H1 (cell line): ENCODE measurements at regions not wholly inside any gene's neighbourhood (a gene's known extent, or its start where the extent isn't known, plus 50 kb on each side); places are given as distances from the start of the nearest gene placed in this dataset.
A peak's percentile ranks its signal among the peaks of the same experiment; 100 is the strongest.

Source experiments
- CTCF ChIA-PET: fragments of 300-600 bp; sonication (Branson Sonifier 250); formaldehyde crosslinking; loops from one replicate; lab custom pipeline; 2021; ENCODE audit not compliant: partially characterized antibody; lab: Charles Lee
- POLR2A ChIA-PET: fragments of 300-600 bp; sonication (Branson Sonifier 250); formaldehyde crosslinking; loops from one replicate; lab custom pipeline; 2021; ENCODE audit warnings: inconsistent platforms; ENCODE audit not compliant: partially characterized antibody; lab: Charles Lee
- DNase-seq, 2 experiments: peaks; one replicate each; pipeline versions ENCODE4 v3.0.0 to v3.0.0-alpha.2; 2010 to 2022; ENCODE audit warnings: low spot score in 2 of 2, low read depth in 1 of 2, mixed read lengths in 1 of 2
- FAIRE-seq: peaks from 2 replicates; lab custom pipeline; 2011; peaks lifted over from hg19 to GRCh38; lab: Jason Lieb, UNC
- H2AFZ ChIP-seq: 2 replicates; pipeline ENCODE4 v1.8.1; 2012; ENCODE audit warnings: low read length, inconsistent platforms
- H2AK5ac ChIP-seq: 2 replicates; pipeline ENCODE4 v1.6.1; 2013; ENCODE audit warnings: low read depth, low read length
- H2BK120ac ChIP-seq: replicated peaks from 2 replicates; pipeline ENCODE3; 2013; ENCODE audit warnings: low read depth, low read length, inconsistent platforms
- H2BK12ac ChIP-seq: 2 replicates; pipeline ENCODE4 v1.6.1; 2013; ENCODE audit warnings: low read depth, low read length
- H2BK15ac ChIP-seq: 2 replicates; pipeline ENCODE4 v1.6.1; 2013; ENCODE audit warnings: low read length
- H2BK20ac ChIP-seq: 2 replicates; pipeline ENCODE4 v1.6.1; 2013; ENCODE audit warnings: low read length
- H2BK5ac ChIP-seq: 2 replicates; pipeline ENCODE4 v1.6.1; 2013; ENCODE audit warnings: low read depth, low read length
- H3K14ac ChIP-seq: 2 replicates; pipeline ENCODE4 v1.6.1; 2013; ENCODE audit warnings: inconsistent platforms; ENCODE audit not compliant: insufficient read length
- H3K18ac ChIP-seq: 2 replicates; pipeline ENCODE4 v1.6.1; 2013; ENCODE audit warnings: low read length; ENCODE audit errors: extremely low read depth
- H3K23ac ChIP-seq: 2 replicates; pipeline ENCODE4 v1.6.1; 2013; ENCODE audit warnings: inconsistent platforms; ENCODE audit not compliant: insufficient read length
- H3K23me2 ChIP-seq: 2 replicates; pipeline ENCODE4 v1.6.1; 2013; ENCODE audit warnings: low read depth, low read length
- H3K27ac ChIP-seq: 2 replicates; pipeline ENCODE4 v1.6.1; 2011; ENCODE audit warnings: low read depth, low read length, inconsistent platforms
- H3K27me3 ChIP-seq, 4 experiments: replicated peaks in 1 of 4; 1 replicate in 1 of 4; 2 replicates in 3 of 4; pipeline versions ENCODE4 v1.6.1 to v1.8.1; 2011 to 2013; ENCODE audit warnings: low read length in 3 of 4, mild to moderate bottlenecking in 3 of 4, inconsistent platforms in 2 of 4, mixed read lengths in 2 of 4, moderate library complexity in 1 of 4; ENCODE audit not compliant: control insufficient read depth in 3 of 4, insufficient read depth in 3 of 4; ENCODE audit errors: extremely low read depth in 1 of 4
- H3K36me3 ChIP-seq, 4 experiments: 2 replicates each; pipeline versions ENCODE4 v1.6.1 to v1.8.1; 2011 to 2013; ENCODE audit warnings: mild to moderate bottlenecking in 4 of 4, low read length in 3 of 4, moderate library complexity in 2 of 4, control low read depth in 1 of 4, inconsistent platforms in 1 of 4; ENCODE audit not compliant: insufficient read depth in 4 of 4, control insufficient read depth in 2 of 4
- H3K4ac ChIP-seq: replicated peaks from 2 replicates; pipeline ENCODE3; 2013; ENCODE audit warnings: low read length, low read depth, mixed read lengths, inconsistent platforms; ENCODE audit not compliant: insufficient read length
- H3K4me1 ChIP-seq, 4 experiments: replicated peaks in 1 of 4; 1 replicate in 1 of 4; 2 replicates in 3 of 4; pipeline versions ENCODE4 v1.6.1 to v1.8.1; 2011 to 2013; ENCODE audit warnings: low read length in 3 of 4, inconsistent platforms in 2 of 4, mixed read lengths in 1 of 4; ENCODE audit not compliant: insufficient read depth in 4 of 4, control insufficient read depth in 3 of 4
- H3K4me2 ChIP-seq, 2 experiments: 2 replicates each; pipeline versions ENCODE4 v1.6.1 to v1.8.1; 2011 to 2013; ENCODE audit warnings: low read depth in 2 of 2, low read length in 2 of 2, control low read depth in 1 of 2, inconsistent platforms in 1 of 2, mild to moderate bottlenecking in 1 of 2; ENCODE audit not compliant: insufficient read depth in 1 of 2
- H3K4me3 ChIP-seq, 4 experiments: fragments of 200-600, 300-600 bp in 1 of 4; sonication (generic), shearing (Covaris generic), sonication (Bioruptor Twin) in 1 of 4; 2 replicates each; pipeline versions ENCODE4 v1.5.1 to v1.8.1; 2011 to 2016; ENCODE audit warnings: low read length in 4 of 4, low read depth in 3 of 4, control low read depth in 2 of 4, inconsistent platforms in 2 of 4, mild to moderate bottlenecking in 2 of 4, mixed read lengths in 1 of 4, moderate library complexity in 1 of 4; ENCODE audit not compliant: insufficient read depth in 2 of 4; ENCODE audit errors: extremely low read depth in 1 of 4
- H3K56ac ChIP-seq: replicated peaks from 2 replicates; pipeline ENCODE3; 2013; ENCODE audit warnings: low read depth, mild to moderate bottlenecking, mixed read lengths, low read length, inconsistent platforms; ENCODE audit not compliant: insufficient read length
- H3K79me1 ChIP-seq: 2 replicates; pipeline ENCODE4 v1.6.1; 2013; ENCODE audit warnings: low read depth, low read length, control low read depth
- H3K79me2 ChIP-seq, 2 experiments: 2 replicates each; pipeline versions ENCODE4 v1.6.1 to v1.8.1; 2012 to 2013; ENCODE audit warnings: low read length in 2 of 2, mild to moderate bottlenecking in 2 of 2, inconsistent platforms in 1 of 2; ENCODE audit not compliant: insufficient read depth in 2 of 2, control insufficient read depth in 1 of 2
- H3K9ac ChIP-seq, 4 experiments: replicated peaks in 1 of 4; 1 replicate in 1 of 4; 2 replicates in 3 of 4; pipeline versions ENCODE4 v1.6.1 to v1.8.1; 2011 to 2013; ENCODE audit warnings: low read depth in 3 of 4, low read length in 3 of 4, control low read depth in 2 of 4, mild to moderate bottlenecking in 2 of 4, moderate library complexity in 2 of 4, inconsistent platforms in 1 of 4; ENCODE audit errors: extremely low read depth in 1 of 4
- H3K9me3 ChIP-seq, 2 experiments: 2 replicates each; pipeline versions ENCODE4 v1.6.1 to v1.8.1; 2012 to 2013; ENCODE audit warnings: mild to moderate bottlenecking in 2 of 2, moderate library complexity in 2 of 2, control low read depth in 1 of 2, inconsistent platforms in 1 of 2, low read depth in 1 of 2, low read length in 1 of 2, mixed read lengths in 1 of 2; ENCODE audit not compliant: insufficient read depth in 2 of 2
- H4K20me1 ChIP-seq, 2 experiments: replicated peaks in 1 of 2; 2 replicates each; pipeline versions ENCODE3 to v1.8.1; 2011 to 2013; ENCODE audit warnings: inconsistent platforms in 2 of 2, low read length in 2 of 2, mild to moderate bottlenecking in 1 of 2; ENCODE audit not compliant: insufficient read depth in 2 of 2, control insufficient read depth in 1 of 2
- H4K5ac ChIP-seq: 2 replicates; pipeline ENCODE4 v1.6.1; 2013; ENCODE audit warnings: low read length, low read depth, mixed read lengths, inconsistent platforms; ENCODE audit not compliant: insufficient read length
- H4K8ac ChIP-seq: 2 replicates; pipeline ENCODE4 v1.8.0; 2013; ENCODE audit warnings: mild to moderate bottlenecking, moderate library complexity, low read length, inconsistent platforms; ENCODE audit not compliant: insufficient read depth; ENCODE audit errors: extremely low read depth
- H4K91ac ChIP-seq: replicated peaks from 2 replicates; pipeline ENCODE3; 2013; ENCODE audit warnings: low read length, mixed read lengths, inconsistent platforms; ENCODE audit not compliant: insufficient read length
- BACH1 ChIP-seq: IDR thresholded peaks from 2 replicates; pipeline ENCODE4 v1.6.1; 2012; ENCODE audit warnings: low read length, improper control_type of control experiment
- FOSL1 ChIP-seq: IDR thresholded peaks from 2 replicates; pipeline ENCODE4 v1.6.1; 2011; ENCODE audit warnings: mild to moderate bottlenecking, low read depth, low read length, moderate library complexity; ENCODE audit not compliant: insufficient read depth
- GTF2F1 ChIP-seq: IDR thresholded peaks from 2 replicates; pipeline ENCODE4 v1.6.1; 2012; ENCODE audit warnings: low read depth, low read length, improper control_type of control experiment, borderline replicate concordance
- JUND ChIP-seq: IDR thresholded peaks from 2 replicates; pipeline ENCODE4 v1.6.1; 2011; ENCODE audit warnings: mild to moderate bottlenecking, improper control_type of control experiment, low read length
- NRF1 ChIP-seq: IDR thresholded peaks from 2 replicates; pipeline ENCODE4 v1.6.1; 2011; ENCODE audit warnings: mild to moderate bottlenecking, low read depth, low read length, improper control_type of control experiment
- POLR2A ChIP-seq, 2 experiments: IDR thresholded peaks; 1 replicate in 1 of 2; 2 replicates in 1 of 2; pipeline ENCODE4 v1.6.1; 2011; ENCODE audit warnings: low read depth in 2 of 2, low read length in 2 of 2, mild to moderate bottlenecking in 2 of 2; ENCODE audit errors: control extremely low read depth in 1 of 2
- RFX5 ChIP-seq: IDR thresholded peaks from 2 replicates; pipeline ENCODE4 v1.6.1; 2011; ENCODE audit warnings: low read depth, low read length, improper control_type of control experiment, borderline replicate concordance
- RXRA ChIP-seq: IDR thresholded peaks from 2 replicates; pipeline ENCODE4 v1.6.1; 2011; ENCODE audit warnings: low read depth, mild to moderate bottlenecking, low read length, moderate library complexity; ENCODE audit not compliant: insufficient read depth
- SIN3A ChIP-seq, 2 experiments: IDR thresholded peaks in 1 of 2; conservative IDR thresholded peaks in 1 of 2; 2 replicates each; pipeline ENCODE4 v1.6.1; 2011 to 2012; ENCODE audit warnings: low read length in 2 of 2, improper control_type of control experiment in 1 of 2, low read depth in 1 of 2, mild to moderate bottlenecking in 1 of 2
- SP1 ChIP-seq: IDR thresholded peaks from 2 replicates; pipeline ENCODE4 v1.6.1; 2011; ENCODE audit warnings: low read depth, low read length
- TAF1 ChIP-seq: IDR thresholded peaks from 2 replicates; pipeline ENCODE4 v1.6.1; 2011; ENCODE audit warnings: mild to moderate bottlenecking, low read depth, low read length
- WGBS, 2 experiments: shearing (Covaris generic) in 1 of 2; methylation state at CpG; one replicate each; pipeline versions ENCODE4 v1.1.6 to v1.1.7; 2013 to 2015; ENCODE audit warnings: low lambda C conversion rate in 2 of 2, mixed read lengths in 2 of 2, inconsistent platforms in 1 of 2, low coverage in 1 of 2, missing lambda C conversion rate in 1 of 2; ENCODE audit not compliant: insufficient replicate concordance in 2 of 2, insufficient coverage in 1 of 2, insufficient read length in 1 of 2; ENCODE audit errors: extremely low coverage in 1 of 2, missing lambda C conversion rate in 1 of 2; 5-methylcytosine and 5-hydroxymethylcytosine counted together
- TF ChIP-seq, protein P1 (sequence below): IDR thresholded peaks from 2 replicates; pipeline ENCODE4 v1.6.1; 2012; ENCODE audit warnings: inconsistent platforms
- TF ChIP-seq, protein P2 (sequence below): IDR thresholded peaks from 2 replicates; pipeline ENCODE4 v1.6.1; 2012; ENCODE audit warnings: inconsistent platforms

DNA sequence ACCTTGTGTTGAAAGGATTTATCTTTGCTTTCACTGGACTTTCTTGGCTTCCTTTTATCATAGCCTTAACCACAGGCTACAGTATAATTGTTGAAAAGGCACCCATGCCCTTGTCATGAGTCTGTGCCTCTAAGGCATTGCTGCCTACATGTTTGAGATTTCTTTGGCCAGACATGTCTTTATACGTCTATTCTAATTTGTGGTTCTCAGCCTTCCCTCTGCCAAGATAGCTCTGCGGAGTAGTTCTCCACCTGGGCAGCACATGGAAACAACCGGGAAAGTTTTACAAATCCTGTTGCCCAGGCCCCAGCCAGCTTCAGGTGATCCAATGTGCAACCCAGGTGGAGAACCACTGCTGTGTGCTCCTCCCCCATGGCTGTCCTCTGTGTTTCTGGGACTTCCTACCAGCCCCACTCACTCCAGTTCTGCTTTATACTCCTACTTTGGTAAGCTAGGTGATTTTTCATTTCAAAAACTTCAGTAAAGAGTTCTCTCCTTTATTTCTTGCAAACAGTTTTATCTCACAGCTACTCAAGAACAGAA is 159.6 kb upstream of the MYLIP start:
- Histone ChIP-seq H2BK5ac (no peak overlapping the region), H3K27me3 (no peaks in the 10 kb centered on the region), H4K20me1 (no peaks in the 10 kb centered on the region), H3K4me2 (no peak overlapping the region), H3K9ac (no peak overlapping the region), H3K36me3 (peaks cover 0 to 4% (median 0%) of the 10 kb centered on the region in 4 experiments; a peak in 2 of 8 replicates), H4K5ac (no peak overlapping the region), H4K91ac (no peak overlapping the region), H4K8ac (no peak overlapping the region; the same call in 1 of the 2 replicates), H3K79me2 (no peaks in the 10 kb centered on the region), H3K14ac (no peak overlapping the region), H3K27ac (no peak overlapping the region), H2BK15ac (no peak overlapping the region), H3K4me3 (no peak overlapping the region), H3K4ac (no peak overlapping the region), H2BK20ac (no peak overlapping the region), H3K56ac (no peak overlapping the region), H3K18ac (no peak overlapping the region), H3K4me1 (no peaks in the 10 kb centered on the region), H2BK120ac (no peak overlapping the region), H3K79me1 (no peaks in the 10 kb centered on the region; the same call in 1 of the 2 replicates), H3K9me3 (peaks cover 4 to 6% of the 10 kb centered on the region in 2 experiments; a peak in 2 of 4 replicates), H2BK12ac (no peak overlapping the region), H3K23ac (no peak overlapping the region), H2AFZ (peak overlapping the region; percentile 9; the same call in 1 of the 2 replicates), H2AK5ac (no peak overlapping the region), H3K23me2 (no peaks in the 10 kb centered on the region)
- 90% methylated on average over 3 of the region's 3 CpGs; no CpG with 5 or more reads in 1 of the 2 experiments for WGBS, 2 experiments
- CTCF ChIA-PET, result interaction anchor here (0.6 to 0.9 kb wide), 2 partner anchors 278 to 705 kb away, joined by 3 read pairs; no protein-coding TSS in a partner anchor
- FAIRE-seq (no peak), DNase-seq (no peak)
- POLR2A ChIA-PET, result interaction anchor here (0.7 kb wide), 1 partner anchor 171 kb away, joined by 3 read pairs; no protein-coding TSS in a partner anchor
- TF ChIP-seq, protein P1, sequence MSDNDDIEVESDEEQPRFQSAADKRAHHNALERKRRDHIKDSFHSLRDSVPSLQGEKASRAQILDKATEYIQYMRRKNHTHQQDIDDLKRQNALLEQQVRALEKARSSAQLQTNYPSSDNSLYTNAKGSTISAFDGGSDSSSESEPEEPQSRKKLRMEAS, result no peak
- no peak for TF ChIP-seq NRF1
- TF ChIP-seq RFX5, result no peak
- no peak for TF ChIP-seq JUND
- TF ChIP-seq BACH1, result no peak
- no peak for TF ChIP-seq FOSL1
- no peak for TF ChIP-seq SIN3A (conservative IDR thresholded peaks at IDR 0.05 in 1 of 2, IDR thresholded peaks at IDR 0.05 in 1 of 2; ENCODE audit: low read depth in 1 of 2, low read length in 2 of 2)
- TF ChIP-seq SP1, result no peak
- no peak for TF ChIP-seq GTF2F1
- no peak for TF ChIP-seq TAF1
- TF ChIP-seq POLR2A (IDR thresholded peaks at IDR 0.05; ENCODE audit: control extremely low read depth in 1 of 2, low read depth in 2 of 2, low read length in 2 of 2), result no peak
- TF ChIP-seq RXRA, result no peak
- TF ChIP-seq, protein P2, sequence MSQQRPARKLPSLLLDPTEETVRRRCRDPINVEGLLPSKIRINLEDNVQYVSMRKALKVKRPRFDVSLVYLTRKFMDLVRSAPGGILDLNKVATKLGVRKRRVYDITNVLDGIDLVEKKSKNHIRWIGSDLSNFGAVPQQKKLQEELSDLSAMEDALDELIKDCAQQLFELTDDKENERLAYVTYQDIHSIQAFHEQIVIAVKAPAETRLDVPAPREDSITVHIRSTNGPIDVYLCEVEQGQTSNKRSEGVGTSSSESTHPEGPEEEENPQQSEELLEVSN, result no peak; the same call in 1 of the 2 replicates
